GM18505 (cell line): ENCODE measurements at regions not wholly inside any gene's neighbourhood (a gene's known extent, or its start where the extent isn't known, plus 50 kb on each side); places are given as distances from the start of the nearest gene placed in this dataset.
"Not testable (repeated sequence)": the region's sequence is repeated elsewhere in the genome, so short reads cannot be mapped to it uniquely, and the experiment has no call there.

Source experiments
- ATAC-seq: cut with Tn5 transposase; IDR thresholded peaks from one replicate; pipeline ENCODE4 v1.9.1; 2021; ENCODE audit not compliant: unreplicated experiment
- POLR2A ChIP-seq: IDR thresholded peaks from 4 replicates; pipeline ENCODE4 v1.6.1; 2011; ENCODE audit warnings: borderline replicate concordance; ENCODE audit not compliant: insufficient read depth, insufficient read length; ENCODE audit errors: extremely low read depth

- no peak for ATAC-seq
- no peak for TF ChIP-seq POLR2A
These were observed 239.2 kb upstream of the KIF2A start for GRCh38 chr5:62066761-62067277.

- TF ChIP-seq POLR2A = no peak
- no peak for ATAC-seq
These were observed 237.5 kb upstream of the KIF2A start for GRCh38 chr5:62068554-62068953.

GRCh38 chr5:62077387-62077786, 228.6 kb upstream of the KIF2A start:
- no peak for ATAC-seq
- TF ChIP-seq POLR2A = no peak

GRCh38 chr5:62077823-62078550, 228.0 kb upstream of the KIF2A start:
- no peak for ATAC-seq
- no peak for TF ChIP-seq POLR2A

- TF ChIP-seq POLR2A = no peak
- ATAC-seq = no peak
These were observed 223.6 kb upstream of the KIF2A start for GRCh38 chr5:62082370-62082801.

- TF ChIP-seq POLR2A = no peak
- ATAC-seq = no peak
These were observed 222.8 kb upstream of the KIF2A start for GRCh38 chr5:62083247-62083646.

GRCh38 chr5:62083661-62084060, 222.3 kb upstream of the KIF2A start:
- ATAC-seq = no peak
- TF ChIP-seq POLR2A = no peak

GRCh38 chr5:62084391-62084790, 221.6 kb upstream of the KIF2A start:
- no peak for TF ChIP-seq POLR2A
- ATAC-seq = no peak

GRCh38 chr5:62090953-62091352, 215.1 kb upstream of the KIF2A start:
- TF ChIP-seq POLR2A = no peak
- ATAC-seq = no peak

- TF ChIP-seq POLR2A = no peak
- ATAC-seq = no peak
These were observed 212.6 kb upstream of the KIF2A start for GRCh38 chr5:62093411-62093810.

GRCh38 chr5:62093976-62094375, 212.0 kb upstream of the KIF2A start:
- no peak for TF ChIP-seq POLR2A
- ATAC-seq = no peak

GRCh38 chr5:62097361-62097760, 208.6 kb upstream of the KIF2A start:
- TF ChIP-seq POLR2A = no peak
- ATAC-seq = no peak

GRCh38 chr5:62100201-62100600, 205.8 kb upstream of the KIF2A start:
- ATAC-seq = no peak
- no peak for TF ChIP-seq POLR2A

GRCh38 chr5:62103863-62104262, 202.1 kb upstream of the KIF2A start:
- not testable (repeated sequence) for ATAC-seq

- TF ChIP-seq POLR2A = no peak
- no peak for ATAC-seq
These were observed 194.6 kb upstream of the KIF2A start for GRCh38 chr5:62111428-62111827.
